ENCODE measurements at regions not wholly inside any gene's neighbourhood (a gene's known extent, or its start where the extent isn't known, plus 50 kb on each side); places are given as distances from the start of the nearest gene placed in this dataset.

DNA sequence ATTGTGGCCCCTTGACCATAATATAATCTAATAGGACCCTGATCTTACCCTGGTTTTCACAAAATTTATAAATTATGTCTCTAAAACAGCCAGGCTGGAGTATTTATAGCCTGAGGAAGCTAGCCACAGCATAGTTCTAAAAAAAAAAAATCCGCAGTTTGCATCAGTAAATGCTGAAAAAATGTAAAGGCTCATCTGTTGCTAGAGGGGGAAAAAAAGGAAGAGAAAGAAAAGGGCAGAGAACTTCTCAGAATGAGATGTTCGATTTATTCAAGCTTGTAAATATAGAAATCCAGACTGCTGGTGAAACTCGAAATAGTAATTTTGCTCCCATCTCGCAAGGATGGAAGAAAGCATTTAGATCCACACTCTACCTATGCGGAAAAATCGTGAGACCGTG is 467.5 kb downstream of the NTRK2 start:
- TF ChIP-seq, protein P1, sequence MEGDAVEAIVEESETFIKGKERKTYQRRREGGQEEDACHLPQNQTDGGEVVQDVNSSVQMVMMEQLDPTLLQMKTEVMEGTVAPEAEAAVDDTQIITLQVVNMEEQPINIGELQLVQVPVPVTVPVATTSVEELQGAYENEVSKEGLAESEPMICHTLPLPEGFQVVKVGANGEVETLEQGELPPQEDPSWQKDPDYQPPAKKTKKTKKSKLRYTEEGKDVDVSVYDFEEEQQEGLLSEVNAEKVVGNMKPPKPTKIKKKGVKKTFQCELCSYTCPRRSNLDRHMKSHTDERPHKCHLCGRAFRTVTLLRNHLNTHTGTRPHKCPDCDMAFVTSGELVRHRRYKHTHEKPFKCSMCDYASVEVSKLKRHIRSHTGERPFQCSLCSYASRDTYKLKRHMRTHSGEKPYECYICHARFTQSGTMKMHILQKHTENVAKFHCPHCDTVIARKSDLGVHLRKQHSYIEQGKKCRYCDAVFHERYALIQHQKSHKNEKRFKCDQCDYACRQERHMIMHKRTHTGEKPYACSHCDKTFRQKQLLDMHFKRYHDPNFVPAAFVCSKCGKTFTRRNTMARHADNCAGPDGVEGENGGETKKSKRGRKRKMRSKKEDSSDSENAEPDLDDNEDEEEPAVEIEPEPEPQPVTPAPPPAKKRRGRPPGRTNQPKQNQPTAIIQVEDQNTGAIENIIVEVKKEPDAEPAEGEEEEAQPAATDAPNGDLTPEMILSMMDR (optimal IDR thresholded peaks at IDR 0.05 in 1 of 3, IDR thresholded peaks at IDR 0.05 in 1 of 3, conservative IDR thresholded peaks at IDR 0.05 in 1 of 3; ENCODE audit: extremely low read depth in 1 of 3, insufficient read depth in 2 of 3, low read length in 3 of 3): no peak
- no peak for TF ChIP-seq EZH2 (IDR thresholded peaks at IDR 0.05; ENCODE audit: low read length)
